GM18858 (cell line): ENCODE measurements at regions not wholly inside any gene's neighbourhood (a gene's known extent, or its start where the extent isn't known, plus 50 kb on each side); places are given as distances from the start of the nearest gene placed in this dataset.

Source experiments
- ATAC-seq: cut with Tn5 transposase; IDR thresholded peaks from one replicate; pipeline ENCODE4 v1.9.1; 2021; ENCODE audit not compliant: unreplicated experiment

- ATAC-seq = no peak
Observed at GRCh38 chr2:129422028-129422427, 557.4 kb upstream of the RAB6C start.

GRCh38 chr2:129428086-129428660 lies 551.3 kb upstream of the RAB6C start:
- no peak for ATAC-seq

GRCh38 chr2:129430911-129431310 lies 548.6 kb upstream of the RAB6C start:
- ATAC-seq = no peak

GRCh38 chr2:129431881-129432280 lies 547.6 kb upstream of the RAB6C start:
- no peak for ATAC-seq

- ATAC-seq = no peak
Observed at GRCh38 chr2:129436809-129437208, 542.7 kb upstream of the RAB6C start.

- no peak for ATAC-seq
Observed at GRCh38 chr2:129437725-129438124, 541.7 kb upstream of the RAB6C start.

- no peak for ATAC-seq
Observed at GRCh38 chr2:129438501-129439057, 540.9 kb upstream of the RAB6C start.

GRCh38 chr2:129439406-129440302 lies 539.8 kb upstream of the RAB6C start:
- no peak for ATAC-seq

- ATAC-seq = no peak
Observed at GRCh38 chr2:129441610-129442009, 537.9 kb upstream of the RAB6C start.

GRCh38 chr2:129443235-129443864 lies 536.1 kb upstream of the RAB6C start:
- no peak for ATAC-seq

- ATAC-seq = no peak
Observed at GRCh38 chr2:129443865-129444739, 535.4 kb upstream of the RAB6C start.

- ATAC-seq = no peak
Observed at GRCh38 chr2:129444751-129445150, 534.7 kb upstream of the RAB6C start.

- no peak for ATAC-seq
Observed at GRCh38 chr2:129456691-129457090, 522.8 kb upstream of the RAB6C start.

- no peak for ATAC-seq
Observed at GRCh38 chr2:129457277-129457818, 522.1 kb upstream of the RAB6C start.

GRCh38 chr2:129458006-129458405 lies 521.5 kb upstream of the RAB6C start:
- ATAC-seq = no peak

GRCh38 chr2:129458436-129458835 lies 521.0 kb upstream of the RAB6C start:
- ATAC-seq = no peak

GRCh38 chr2:129459200-129459876 lies 520.1 kb upstream of the RAB6C start:
- no peak for ATAC-seq

GRCh38 chr2:129459881-129460280 lies 519.6 kb upstream of the RAB6C start:
- no peak for ATAC-seq

GRCh38 chr2:129460299-129461198 lies 518.9 kb upstream of the RAB6C start:
- ATAC-seq = no peak
